PC-3 (cell line): ENCODE measurements at regions not wholly inside any gene's neighbourhood (a gene's known extent, or its start where the extent isn't known, plus 50 kb on each side); places are given as distances from the start of the nearest gene placed in this dataset.

Source experiments
- CTCF ChIP-seq: fragments of 300-600 bp; sonication (generic); conservative IDR thresholded peaks from 2 replicates; pipeline ENCODE4 v1.5.1; 2017; ENCODE audit warnings: antibody characterized with exemption, low read depth, mild to moderate bottlenecking, low read length
- EZH2phosphoT487 ChIP-seq: fragments of 300-600 bp; sonication (generic); IDR thresholded peaks from 2 replicates; pipeline ENCODE4 v1.6.1; 2018; ENCODE audit warnings: mild to moderate bottlenecking, antibody characterized with exemption, low read length, borderline replicate concordance

- TF ChIP-seq CTCF (no peak), EZH2phosphoT487 (no peak)
These were observed 490.9 kb upstream of the NRSN1 start for GRCh38 chr6:23635150-23635549.
